HFF-Myc (cell line): ENCODE measurements at regions not wholly inside any gene's neighbourhood (a gene's known extent, or its start where the extent isn't known, plus 50 kb on each side); places are given as distances from the start of the nearest gene placed in this dataset.

Experiments used
- DNase-seq: peaks from one replicate; pipeline ENCODE4 v3.0.0-alpha.2; 2011; ENCODE audit warnings: low read depth; ENCODE audit errors: extremely low read depth
- H3K4me3 ChIP-seq: replicated peaks from 2 replicates; pipeline ENCODE4 v1.5.1; 2011; ENCODE audit warnings: low read depth, mild to moderate bottlenecking, control low read depth, low read length
- TF ChIP-seq, protein P1 (sequence below): IDR thresholded peaks from 2 replicates; pipeline ENCODE4 v1.5.1; 2012; ENCODE audit warnings: mild to moderate bottlenecking, low read depth, low read length, control low read depth; ENCODE audit errors: missing control alignments

DNA sequence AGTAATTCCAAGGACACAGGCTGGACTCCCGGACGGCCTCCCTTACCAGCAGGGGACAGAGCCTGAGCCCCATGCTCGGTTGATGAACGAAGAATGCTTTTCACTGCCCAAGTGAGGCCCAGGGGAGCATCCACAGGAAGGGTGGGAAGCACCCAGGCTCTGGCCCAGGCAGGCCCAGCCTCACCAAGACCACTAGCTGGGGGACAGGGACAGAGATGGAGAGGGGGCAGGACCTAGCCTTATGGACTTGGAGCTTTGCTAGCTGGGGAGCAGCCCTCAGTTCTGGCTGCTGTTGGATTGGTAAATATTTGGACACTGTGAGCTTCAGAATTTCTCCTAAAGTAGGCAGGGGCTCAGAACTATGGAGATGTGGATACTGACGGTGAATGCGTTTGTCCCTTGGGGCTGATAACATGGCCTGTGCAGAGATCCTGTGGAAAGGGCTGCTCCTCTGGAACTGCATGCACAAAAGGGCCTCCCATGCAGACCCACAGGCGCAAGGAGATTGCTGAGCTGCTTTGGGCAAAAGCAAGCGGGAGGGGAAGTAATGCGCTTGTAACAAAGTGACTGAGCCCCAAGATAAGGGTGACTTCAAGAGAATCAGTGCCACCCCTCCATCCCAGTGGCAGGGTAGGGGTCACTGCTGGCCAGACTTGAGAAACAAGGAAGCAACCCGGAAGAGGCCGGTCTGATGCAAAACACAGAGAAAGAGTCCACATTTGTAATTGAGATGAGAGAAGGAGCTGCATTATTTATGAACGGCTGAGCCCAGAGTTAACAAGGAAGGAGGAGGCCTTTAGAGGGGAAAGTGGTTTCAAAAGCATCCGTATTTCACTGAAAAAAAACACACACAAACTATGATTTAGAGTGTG is 70.1 kb upstream of the MEF2A start:
- H3K4me3 ChIP-seq: no peak overlapping the region
- TF ChIP-seq, protein P1, sequence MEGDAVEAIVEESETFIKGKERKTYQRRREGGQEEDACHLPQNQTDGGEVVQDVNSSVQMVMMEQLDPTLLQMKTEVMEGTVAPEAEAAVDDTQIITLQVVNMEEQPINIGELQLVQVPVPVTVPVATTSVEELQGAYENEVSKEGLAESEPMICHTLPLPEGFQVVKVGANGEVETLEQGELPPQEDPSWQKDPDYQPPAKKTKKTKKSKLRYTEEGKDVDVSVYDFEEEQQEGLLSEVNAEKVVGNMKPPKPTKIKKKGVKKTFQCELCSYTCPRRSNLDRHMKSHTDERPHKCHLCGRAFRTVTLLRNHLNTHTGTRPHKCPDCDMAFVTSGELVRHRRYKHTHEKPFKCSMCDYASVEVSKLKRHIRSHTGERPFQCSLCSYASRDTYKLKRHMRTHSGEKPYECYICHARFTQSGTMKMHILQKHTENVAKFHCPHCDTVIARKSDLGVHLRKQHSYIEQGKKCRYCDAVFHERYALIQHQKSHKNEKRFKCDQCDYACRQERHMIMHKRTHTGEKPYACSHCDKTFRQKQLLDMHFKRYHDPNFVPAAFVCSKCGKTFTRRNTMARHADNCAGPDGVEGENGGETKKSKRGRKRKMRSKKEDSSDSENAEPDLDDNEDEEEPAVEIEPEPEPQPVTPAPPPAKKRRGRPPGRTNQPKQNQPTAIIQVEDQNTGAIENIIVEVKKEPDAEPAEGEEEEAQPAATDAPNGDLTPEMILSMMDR: no peak
- DNase-seq: no peak

DNA sequence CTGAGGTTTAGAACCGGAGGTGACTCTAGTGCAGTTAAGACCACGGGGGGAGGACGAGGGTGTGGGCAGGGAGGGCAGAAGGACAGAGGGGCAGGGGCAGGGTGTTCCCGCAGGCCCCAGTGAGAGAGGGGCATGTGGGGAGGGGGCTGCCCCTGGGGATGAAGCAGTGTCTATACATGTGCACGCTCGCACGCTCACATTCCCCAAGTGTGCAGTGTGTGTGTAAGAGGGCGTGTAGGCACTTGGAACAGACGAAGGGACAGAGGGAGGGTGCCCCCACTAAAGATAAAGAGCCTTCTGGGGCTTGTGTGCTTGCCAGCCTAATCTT is 69.5 kb upstream of the MEF2A start:
- TF ChIP-seq, protein P1: no peak
- DNase-seq: no peak
- no peak overlapping the region for H3K4me3 ChIP-seq

- DNase-seq: no peak
- H3K4me3 ChIP-seq: no peak overlapping the region
- TF ChIP-seq, protein P1: no peak
Observed at GRCh38 chr15:99502182-99502581, 63.6 kb upstream of the MEF2A start.

GRCh38 chr15:99502661-99503060 is 63.1 kb upstream of the MEF2A start:
- no peak overlapping the region for H3K4me3 ChIP-seq
- DNase-seq: no peak
- TF ChIP-seq, protein P1: no peak

- no peak for DNase-seq
- no peak overlapping the region for H3K4me3 ChIP-seq
- TF ChIP-seq, protein P1: no peak
Observed at GRCh38 chr15:99503411-99503810, 62.4 kb upstream of the MEF2A start.

DNA sequence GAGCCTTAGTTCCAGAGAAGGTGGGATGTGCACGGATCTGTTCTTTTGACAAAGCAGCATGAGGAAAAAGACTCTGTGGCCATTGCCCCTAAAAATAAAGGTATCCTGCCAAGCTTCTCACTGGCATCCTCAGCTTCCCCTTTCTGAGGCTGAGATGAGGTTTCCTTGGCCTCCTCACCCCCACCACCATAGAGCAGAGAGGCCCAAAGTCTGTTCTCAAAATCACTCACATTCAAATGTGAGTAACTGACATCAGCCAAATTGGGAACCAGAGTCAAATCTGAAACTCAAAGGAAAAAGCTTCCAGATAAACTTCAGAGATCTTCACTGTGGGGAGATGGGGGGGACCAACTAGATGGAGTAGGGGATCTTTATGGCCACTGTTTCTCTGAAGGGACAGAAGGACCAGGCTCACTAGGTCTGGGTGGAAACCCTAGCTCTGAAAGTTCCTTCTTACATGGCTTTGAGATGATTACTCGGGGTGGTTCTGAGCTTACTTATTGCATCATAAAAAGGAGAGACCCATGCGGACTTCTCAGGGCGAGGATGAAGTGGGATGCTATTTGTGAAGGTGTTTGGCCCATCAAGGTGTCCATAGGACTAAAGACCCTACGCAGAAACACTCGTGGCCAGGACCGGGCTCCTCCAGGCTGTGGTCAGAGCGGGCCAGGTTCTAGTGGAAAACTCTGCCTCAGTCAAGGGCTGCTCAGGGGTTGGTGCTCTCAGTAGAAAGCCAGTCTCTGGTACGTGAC is 61.5 kb upstream of the MEF2A start:
- H3K4me3 ChIP-seq: no peak overlapping the region
- DNase-seq: no peak
- TF ChIP-seq, protein P1: no peak
